T follicular helper cell (primary cell): ENCODE measurements at regions not wholly inside any gene's neighbourhood (a gene's known extent, or its start where the extent isn't known, plus 50 kb on each side); places are given as distances from the start of the nearest gene placed in this dataset.
"Not testable (repeated sequence)": the region's sequence is repeated elsewhere in the genome, so short reads cannot be mapped to it uniquely, and the experiment has no call there.

Source experiments
- DNase-seq: peaks from one replicate; pipeline ENCODE4 v3.0.0-alpha.2; 2020; ENCODE audit warnings: low read depth

DNA sequence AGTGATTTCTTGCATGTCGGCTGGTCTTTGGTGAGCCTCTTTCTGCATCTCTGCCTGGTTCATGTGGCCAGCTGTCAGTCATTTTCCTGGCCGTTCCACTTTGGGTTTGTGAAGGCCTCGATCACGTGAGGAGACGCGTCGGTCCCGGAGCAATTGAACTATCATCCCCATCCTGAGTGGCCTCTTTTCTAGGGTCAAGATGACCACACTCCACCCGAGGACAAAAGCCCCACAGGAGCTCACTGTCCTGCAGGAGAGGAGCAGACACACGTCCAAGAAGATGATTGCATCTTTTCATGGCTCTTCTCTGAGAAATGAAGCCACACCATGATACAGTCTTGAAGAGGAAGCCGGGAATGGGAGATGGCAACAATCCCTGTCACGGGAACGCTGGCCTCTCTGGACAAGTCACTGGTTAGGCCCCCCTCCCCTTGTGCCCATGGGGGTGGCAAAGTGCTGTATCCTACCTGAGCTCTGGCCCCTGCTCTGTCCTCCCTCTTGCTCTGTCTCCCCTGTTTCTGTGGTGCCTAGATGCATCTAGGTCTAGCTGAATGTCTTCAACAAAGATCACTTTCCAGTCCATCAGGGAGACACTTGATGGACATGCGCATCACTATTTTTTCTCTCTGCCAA lies 291.4 kb upstream of the ZNF337 start:
- not testable (repeated sequence) for DNase-seq

DNA sequence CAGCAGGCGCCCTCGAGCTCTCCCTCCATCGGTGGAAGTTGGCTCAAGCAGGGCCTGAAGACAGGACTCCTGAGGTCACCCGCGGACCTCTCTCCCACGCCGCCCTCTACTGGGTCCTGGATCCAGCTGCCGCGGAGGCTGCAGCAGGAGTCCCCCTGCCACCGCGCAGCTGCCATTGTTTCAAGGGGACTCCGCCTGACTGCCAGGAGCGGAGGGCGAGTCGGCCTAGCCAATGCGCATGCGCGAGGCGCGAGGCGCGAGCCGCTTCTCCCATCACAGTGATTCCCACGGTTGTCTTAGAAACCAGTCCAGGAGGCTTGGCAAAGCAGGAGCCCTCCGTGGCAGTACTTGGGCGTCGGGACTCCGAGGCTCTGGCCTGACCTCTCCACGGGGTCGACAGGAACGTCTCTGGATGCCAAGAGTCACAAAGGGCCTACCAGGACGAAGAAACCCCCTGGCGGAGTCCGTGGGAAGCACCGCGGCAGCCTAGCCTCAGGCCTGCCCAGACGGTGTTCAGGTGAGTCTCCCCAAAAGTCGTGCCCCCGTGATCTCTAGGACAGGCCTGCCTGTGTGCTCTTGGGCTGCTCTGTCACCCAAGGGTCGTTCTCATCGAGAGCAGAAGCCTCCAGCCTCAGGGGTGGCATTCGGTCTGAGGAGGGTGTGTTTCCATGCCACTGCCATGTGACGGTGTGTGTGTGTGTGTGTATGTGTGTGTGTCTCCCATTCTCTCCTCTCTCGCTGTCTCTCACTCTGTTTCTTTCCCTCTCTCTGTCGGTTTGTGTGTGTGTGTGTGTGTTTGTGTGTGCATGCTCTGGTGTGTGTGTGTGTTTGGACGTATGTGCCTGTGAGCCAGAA lies 290.6 kb upstream of the ZNF337 start:
- no peak for DNase-seq

DNA sequence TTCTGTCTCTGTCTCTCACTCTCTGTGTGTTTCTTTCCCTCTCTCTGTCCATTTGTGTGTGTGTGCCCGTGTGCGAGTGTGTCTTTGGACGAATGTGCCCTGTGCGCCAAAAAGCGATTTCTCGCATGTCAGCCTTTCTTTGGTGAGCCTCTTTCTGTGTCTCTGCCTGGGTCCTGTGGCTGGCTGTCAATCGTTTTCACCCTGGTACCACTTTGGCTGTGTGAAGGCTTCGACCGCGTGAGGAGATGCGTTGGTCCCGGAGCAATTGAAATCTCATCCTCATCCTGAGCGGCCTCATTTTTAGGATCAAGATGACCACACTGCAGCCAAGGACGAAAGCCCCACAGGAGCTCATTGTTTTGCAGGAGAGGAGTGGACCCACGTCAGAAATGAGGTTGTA lies 288.9 kb upstream of the ZNF337 start:
- no peak for DNase-seq

DNA sequence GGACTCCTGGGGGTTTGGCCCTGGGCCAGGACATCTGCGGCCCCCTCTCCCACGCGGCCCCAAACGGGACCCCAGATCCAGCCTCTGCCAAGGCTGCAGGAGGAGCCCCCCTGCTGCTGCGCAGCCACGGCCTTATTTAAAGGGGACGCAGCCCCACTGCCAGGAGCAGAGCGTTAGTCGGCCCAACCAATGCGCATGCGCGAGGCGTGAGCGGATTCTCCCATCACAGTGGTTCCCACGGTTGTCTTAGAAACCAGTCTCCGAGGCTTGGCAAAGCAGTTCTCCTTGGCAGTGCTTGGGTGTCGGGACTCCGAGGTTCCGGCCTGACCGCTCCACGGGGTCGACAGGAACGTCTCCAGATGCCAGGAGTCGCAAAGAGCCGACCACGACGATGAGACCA lies 288.3 kb upstream of the ZNF337 start:
- DNase-seq = peak; percentile 20

DNA sequence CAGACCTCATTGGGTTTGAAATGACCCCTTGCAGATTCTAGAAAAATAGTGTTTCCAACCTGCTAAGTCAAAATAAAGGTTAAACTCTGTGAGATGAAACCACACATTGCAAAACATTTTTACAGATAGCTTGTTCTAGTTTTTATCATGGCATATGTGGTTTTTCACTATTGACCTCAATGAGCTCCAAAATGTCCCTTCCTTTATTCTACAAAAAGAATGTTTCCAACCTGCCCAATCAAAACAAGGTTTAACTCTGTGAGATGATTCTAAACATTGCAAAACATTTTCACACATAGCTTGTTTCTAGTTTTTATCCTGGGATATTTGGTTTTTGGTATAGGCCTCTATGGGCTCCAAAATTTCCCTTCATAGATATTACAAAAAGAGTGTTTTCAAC lies 286.0 kb upstream of the ZNF337 start:
- not testable (repeated sequence) for DNase-seq

DNA sequence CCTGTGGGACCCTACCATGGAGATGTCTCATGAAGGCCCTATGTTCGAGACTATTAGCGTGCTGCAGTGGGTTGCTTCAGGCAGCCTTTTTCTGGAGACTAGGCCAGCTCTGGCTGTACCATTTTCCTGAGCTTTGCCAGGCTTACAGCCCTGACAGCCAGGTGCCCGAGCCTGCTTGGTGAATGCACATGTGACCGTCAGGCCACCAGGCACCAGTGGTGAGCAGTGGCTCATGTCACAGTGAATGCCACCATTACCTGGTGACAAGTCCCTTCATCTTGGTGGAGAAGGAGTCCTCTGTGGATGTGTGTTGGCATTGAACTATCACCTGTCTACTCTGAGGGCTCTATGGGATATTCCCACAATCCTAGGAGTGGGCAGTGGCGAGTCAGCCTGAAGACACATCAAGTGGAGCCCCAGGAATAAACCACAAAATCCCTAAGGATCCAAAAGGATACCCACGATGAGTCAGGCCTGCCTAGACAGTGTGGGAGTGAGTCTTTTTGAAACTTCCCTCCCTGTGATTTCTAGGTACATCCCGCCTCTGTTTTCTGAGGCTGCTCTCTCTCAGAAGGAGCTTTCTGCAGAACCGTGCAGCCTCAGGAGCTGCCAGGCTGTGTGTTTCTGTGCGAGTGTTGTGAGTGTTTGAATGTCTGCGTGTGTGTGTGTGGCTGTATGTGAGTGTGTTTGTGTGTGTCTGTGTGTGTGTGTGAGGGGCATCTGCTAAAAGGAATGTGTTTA lies 282.0 kb upstream of the ZNF337 start:
- not testable (repeated sequence) for DNase-seq

DNA sequence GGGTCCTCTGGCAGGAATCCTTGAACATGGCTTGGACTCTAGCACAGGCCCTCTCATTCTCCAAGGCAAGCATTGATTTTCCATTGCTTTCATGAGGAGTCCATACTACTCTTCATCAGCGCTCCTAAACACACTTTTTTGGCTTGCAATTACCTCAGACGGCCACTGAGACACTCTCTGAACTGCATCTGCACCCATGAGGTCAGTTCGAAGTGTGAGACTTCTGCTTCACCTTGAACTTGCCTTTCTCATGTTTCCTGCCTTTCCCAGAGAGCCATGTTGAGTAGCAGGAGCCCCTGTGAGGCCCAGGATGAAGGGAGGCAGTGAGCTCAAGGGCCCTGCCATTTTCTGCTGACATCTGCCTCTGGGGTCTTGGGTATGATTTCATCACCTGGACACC lies 279.2 kb upstream of the ZNF337 start:
- DNase-seq = not testable (repeated sequence)

DNA sequence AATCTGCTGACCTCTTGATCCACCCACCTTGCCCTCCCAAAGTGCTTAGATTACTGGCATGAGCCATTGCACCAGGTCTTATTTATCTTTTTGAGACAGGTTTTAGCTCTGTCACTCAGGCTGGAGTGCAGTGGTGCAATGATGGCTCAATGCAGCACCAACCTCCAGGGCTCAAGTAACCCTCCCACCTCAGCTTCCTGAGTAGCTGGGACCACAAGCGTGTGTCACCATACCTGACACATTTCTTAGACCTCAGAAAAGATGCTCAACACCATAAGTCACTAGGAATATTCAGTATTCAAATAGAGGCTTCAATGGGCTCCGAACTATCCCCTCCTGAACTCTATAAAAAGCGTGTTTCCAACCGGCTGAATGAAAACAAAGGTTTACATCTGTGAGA lies 268.6 kb upstream of the ZNF337 start:
- not testable (repeated sequence) for DNase-seq

DNA sequence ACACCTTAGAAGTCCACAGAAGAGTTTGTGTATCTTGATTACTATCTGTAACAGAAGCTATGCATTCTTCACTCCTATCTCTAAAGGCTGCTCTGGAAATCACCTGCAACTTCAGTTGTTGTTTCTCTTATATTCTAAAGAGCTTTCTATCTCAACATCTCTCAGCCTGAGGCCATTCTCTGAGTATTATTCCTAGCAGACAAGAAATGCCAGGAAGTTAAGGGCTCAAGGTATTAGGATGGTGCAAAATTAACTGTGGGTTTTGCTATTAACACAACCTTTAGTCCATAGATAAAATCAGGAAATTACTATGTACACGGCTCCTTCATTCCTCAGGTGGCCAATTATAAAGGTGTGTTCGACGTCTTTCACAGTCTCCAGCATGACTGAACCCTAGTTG lies 257.2 kb upstream of the ZNF337 start:
- not testable (repeated sequence) for DNase-seq

DNA sequence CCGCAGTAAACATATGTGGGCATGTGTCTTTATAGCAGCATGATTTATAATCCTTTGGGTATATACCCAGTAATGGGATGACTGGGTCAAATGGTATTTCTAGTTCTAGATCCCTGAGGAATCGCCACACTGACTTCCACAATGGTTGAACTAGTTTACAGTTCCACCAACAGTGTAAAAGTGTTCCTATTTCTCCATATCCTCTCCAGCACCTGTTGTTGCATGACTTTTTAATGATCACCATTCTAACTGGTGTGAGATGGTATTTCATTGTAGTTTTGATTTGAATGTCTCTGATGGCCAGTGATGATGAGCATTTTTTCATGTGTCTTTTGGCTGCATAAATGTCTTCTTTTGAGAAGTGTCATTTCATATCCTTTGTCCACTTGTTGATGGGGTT lies 238.6 kb upstream of the ZNF337 start:
- DNase-seq = not testable (repeated sequence)

DNA sequence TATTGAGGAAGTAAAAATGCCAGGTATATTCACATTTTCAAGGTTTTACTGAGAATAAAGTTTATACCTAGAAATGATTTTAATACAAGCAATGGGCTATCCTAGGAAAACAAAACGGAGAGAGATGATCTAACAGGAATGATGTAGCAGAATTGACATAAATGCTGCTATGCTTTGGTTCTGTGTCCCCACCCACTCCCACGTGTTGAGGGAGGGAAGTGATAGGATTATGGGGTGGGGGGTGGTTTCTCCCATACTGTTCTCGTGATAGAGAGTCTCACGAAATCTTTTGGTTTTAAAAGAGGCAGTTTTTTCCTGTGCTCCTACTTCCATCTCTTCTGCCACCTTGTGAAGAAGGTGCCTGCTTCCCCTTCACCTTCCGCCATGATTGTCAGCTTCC lies 236.2 kb upstream of the ZNF337 start:
- not testable (repeated sequence) for DNase-seq

DNA sequence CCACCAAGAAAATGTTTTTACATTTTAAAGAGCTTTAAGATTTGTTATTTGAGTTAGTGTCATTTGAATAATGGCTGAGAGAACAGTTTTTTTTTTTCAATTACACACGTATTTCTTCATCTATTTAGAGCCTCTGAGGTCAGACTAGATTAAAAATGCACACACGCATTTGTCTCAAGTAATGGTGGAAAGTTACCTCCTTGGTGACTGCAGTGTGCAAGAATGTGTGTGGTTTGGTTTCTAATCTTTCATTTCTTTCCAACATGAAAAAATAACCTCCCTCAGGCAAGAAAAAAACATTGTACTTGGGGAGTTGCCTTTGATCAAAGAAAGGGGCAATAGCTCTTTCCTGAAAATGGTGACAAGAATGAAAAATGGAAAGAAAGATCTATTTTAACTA lies 235.5 kb upstream of the ZNF337 start:
- DNase-seq = not testable (repeated sequence)

DNA sequence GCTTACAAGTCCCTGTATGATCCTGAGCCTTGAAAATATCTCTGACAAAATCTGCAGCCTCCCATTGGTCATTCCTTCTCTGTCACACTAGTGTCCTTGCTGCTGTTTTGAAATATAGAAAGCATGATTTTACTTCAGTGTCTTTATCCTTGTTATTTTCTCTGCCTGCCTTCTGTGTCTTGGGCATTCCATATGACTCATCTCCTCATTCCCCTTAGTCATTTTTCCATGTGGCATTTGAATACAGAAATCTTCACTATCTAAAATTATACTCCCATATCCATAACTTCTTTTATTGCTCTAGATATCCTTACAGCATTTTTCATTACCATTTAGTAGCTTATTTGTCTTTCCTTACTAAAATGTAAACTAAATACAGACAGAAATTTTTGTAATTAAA lies 205.7 kb upstream of the ZNF337 start:
- not testable (repeated sequence) for DNase-seq

DNA sequence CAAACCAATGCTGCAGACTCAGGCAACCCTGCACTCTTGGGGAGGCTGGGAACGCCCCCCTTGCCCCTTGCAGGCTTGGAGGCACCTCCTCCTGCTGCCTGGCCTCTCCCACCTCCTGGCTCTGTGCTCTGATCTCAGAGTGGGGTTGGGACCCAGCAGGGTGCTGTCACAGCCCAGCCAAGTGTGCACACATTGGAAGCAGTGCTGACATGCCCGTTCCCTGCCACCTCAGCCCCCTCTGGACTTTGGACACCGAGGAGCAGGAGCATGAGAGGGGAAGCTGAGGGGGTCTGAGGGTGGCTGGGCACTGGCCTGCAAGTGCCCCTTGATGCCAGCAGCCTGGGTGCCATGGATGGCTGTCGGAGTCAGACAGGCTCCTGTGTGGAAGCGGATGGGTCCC lies 202.0 kb upstream of the ZNF337 start:
- not testable (repeated sequence) for DNase-seq

DNA sequence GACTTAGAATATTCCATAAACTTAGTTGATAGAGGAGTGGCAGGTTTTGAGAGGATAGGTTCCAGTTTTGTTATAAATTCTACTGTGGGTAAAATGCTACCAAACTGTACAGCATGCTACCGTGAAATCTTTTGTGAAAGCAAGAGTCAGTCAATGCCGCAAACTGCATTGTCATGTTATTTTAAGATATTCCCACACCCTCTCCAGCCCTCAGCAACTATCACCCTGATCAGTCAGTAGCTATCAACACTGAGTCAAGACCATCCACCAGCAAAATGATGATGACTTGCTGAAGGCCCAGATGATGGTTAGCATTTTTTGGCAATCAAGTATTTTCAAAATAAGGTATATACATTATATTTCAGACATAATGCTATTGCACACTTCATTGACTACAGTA lies 182.4 kb upstream of the ZNF337 start:
- DNase-seq = not testable (repeated sequence)

DNA sequence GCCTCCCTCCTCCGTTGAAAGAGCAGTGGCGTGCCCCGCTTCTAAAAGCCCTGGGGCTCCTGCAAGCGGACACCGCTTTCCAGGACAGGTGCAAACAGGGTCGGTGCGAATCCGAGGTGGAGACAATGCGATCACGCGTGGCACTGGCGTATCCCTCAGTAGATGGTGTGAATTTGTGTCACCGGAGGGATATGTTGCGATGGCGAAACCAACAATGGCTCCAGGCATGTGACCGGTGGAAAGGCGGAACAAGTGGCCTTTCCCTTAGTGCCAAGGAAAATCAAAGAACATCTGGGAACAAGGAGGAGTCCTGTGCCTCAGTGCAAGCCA lies 172.0 kb upstream of the ZNF337 start:
- not testable (repeated sequence) for DNase-seq

DNA sequence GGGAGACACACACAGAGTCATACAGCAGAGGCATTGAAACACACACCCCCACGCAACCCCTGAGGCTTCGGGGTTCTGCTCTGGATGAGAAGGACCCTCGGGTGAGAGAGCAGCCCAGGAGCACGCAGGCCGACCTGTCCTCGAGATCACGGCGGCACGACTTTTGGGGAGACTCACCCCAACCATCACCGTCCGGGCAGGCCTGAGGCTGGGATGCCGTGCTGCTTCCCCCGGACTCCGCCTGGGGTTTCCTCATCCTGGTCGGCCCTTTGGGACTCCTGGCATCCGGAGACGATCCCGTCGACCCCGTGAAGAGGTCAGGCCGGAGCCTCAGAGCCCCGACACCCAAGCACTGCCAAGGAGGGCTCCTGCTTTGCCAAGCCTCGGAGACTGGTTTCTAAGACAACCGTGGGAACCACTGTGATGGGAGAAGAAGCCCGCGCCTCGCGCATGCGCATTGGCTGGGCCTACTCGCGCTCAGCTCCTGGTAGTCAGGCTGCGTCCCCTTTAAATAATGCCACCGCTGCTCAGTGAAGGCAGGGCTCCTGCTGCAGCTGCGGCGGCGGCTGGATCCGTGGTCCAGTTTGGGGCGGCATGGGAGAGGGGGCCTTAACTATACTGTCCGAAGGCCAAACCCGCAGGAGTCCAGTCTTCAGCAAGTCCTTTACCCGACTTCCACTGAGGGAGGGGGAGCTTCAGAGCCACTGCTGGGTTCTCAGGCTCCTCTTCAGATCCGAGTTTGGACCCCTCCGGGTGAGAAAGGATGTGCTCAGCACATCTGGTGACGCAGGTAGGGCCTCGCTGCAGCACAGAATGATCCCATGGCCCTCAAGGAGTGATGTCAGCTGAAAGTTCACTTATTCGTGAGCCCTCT lies 171.4 kb upstream of the ZNF337 start:
- peak; percentile 48 for DNase-seq

DNA sequence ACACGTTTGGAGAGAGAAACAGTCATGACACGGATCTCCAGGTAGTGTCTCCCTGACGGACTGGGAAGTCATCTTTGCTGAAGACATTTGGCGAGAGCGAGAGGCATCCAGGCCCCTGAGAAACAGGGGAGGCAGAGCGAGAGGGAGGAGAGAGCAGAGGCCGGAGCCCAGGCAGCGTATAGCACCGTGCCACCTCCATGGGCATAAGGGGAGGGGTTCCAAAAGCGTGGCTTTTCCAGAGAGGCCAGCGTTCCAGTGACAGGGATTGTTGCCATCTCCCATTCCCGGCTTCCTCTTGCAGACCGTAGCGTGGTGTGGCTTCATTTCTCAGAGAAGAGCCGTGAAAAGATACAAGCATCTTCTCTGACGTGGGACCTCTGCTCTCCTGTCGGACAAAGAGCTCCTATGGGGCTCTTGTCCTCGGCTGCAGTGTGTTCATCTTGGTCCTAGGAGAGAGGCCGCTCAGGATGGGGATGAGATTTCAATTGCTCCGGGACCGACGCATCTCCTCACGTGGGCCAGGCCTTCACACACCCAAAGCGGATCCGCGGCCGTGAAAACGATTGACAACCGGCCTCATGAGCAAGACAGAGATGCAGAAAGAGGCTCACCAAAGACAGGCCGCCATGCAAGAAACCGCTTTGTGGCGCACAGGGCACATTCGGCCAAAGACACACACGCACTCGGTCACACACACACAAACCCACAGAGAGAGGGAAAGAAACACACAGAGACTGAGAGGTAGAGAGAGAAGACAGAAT lies 170.5 kb upstream of the ZNF337 start:
- not testable (repeated sequence) for DNase-seq

DNA sequence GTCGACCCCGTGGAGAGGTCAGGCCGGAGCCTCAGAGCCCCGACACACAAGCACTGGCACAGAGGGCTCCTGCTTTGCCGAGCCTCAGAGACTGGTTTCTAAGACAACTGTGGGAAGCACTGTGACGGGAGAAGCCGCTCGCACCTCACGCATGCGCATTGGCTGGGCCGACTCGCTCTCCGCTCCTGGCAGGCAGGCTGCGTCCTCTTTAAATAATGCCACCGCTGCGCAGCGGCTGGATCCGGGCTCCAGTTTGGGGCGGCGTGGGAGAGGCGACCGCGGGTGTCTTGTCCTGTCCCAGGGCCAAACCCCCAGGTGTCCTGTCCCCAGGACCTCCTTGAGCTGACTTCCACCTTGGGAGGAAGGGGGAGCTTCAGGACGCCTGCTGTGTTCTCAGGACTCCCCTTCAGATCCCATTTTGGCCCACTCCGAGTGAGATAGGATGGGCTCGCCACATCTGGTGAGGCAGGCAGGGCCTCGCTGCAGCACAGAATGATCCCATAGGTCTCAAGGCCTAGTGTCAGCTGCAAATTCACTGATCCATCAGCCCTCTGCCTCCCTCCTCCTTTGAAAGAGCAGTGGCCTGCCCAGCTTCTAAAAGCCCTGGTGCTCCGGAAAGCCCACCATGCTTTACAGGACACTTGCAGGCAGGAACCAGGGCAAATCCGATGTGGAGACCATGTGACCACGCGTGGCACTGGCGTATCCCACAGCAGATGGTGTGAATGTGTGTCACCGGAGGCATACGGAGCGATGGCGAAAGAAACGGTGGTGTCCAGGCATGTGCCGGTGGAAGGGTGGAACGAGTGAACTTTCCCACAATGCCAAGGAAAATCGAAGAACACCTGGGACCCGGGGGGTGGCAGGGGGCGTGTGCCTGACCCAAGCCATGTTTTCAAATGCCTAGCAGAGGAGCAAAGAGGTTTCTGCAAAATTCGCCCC lies 169.3 kb upstream of the ZNF337 start:
- DNase-seq = peak; percentile 53
